ENCODE measurements at regions not wholly inside any gene's neighbourhood (a gene's known extent, or its start where the extent isn't known, plus 50 kb on each side); places are given as distances from the start of the nearest gene placed in this dataset.

DNA sequence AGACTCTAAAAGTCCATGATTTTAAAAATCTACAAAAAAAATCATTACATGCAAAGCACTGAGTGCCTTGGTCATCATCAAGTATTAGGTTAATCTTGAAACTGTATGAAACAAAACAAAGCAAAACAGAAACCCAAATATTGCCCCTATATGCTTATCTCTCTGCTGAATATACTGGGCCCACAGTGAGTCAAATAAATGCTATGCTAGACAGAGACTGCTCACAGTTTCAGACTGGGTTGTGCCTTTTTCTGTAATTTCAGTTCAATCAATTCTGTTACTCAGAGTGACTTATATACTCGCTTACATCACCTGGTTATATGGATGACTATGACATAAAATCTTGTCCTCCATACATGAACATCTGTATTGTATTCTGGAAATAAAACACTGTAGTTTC lies 257.1 kb upstream of the ACTRT1 start:
- in situ Hi-C loops (cut with HindIII; ENCODE audit: low sequenced_read_pairs): no loop called here
- DNase-seq (ENCODE audit: low read depth, low spot score): no peak
- no peak overlapping the region for H3K4me3 ChIP-seq (ENCODE audit: low read depth, low read length)
- TF ChIP-seq, protein P1, sequence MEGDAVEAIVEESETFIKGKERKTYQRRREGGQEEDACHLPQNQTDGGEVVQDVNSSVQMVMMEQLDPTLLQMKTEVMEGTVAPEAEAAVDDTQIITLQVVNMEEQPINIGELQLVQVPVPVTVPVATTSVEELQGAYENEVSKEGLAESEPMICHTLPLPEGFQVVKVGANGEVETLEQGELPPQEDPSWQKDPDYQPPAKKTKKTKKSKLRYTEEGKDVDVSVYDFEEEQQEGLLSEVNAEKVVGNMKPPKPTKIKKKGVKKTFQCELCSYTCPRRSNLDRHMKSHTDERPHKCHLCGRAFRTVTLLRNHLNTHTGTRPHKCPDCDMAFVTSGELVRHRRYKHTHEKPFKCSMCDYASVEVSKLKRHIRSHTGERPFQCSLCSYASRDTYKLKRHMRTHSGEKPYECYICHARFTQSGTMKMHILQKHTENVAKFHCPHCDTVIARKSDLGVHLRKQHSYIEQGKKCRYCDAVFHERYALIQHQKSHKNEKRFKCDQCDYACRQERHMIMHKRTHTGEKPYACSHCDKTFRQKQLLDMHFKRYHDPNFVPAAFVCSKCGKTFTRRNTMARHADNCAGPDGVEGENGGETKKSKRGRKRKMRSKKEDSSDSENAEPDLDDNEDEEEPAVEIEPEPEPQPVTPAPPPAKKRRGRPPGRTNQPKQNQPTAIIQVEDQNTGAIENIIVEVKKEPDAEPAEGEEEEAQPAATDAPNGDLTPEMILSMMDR (IDR thresholded peaks at IDR 0.05; ENCODE audit: low read depth, low read length): no peak

DNA sequence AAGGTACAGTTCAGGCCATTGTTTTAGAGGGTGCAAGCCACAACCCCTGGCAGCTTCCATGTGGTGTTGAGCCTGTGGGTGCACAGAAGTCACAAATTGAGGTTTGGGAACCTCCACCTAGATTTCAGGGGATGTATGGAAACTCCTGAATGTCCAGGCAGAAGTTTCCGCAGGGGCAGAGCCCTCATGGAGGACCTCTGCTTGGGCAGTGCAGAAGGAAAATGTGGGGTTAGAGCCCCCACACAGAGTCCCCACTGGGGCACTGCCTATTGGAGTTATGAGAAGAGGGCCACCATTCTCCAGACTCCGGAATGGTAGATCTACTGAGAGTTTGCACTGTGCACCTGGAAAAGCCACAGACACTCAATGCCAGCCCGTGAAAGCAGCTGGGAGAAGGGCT lies 242.0 kb upstream of the ACTRT1 start:
- TF ChIP-seq, protein P1 (IDR thresholded peaks at IDR 0.05; ENCODE audit: low read depth, low read length): no peak
- H3K4me3 ChIP-seq (ENCODE audit: low read depth, low read length): no peak overlapping the region
- in situ Hi-C loops (cut with HindIII; ENCODE audit: low sequenced_read_pairs): no loop called here
- no peak for DNase-seq (ENCODE audit: low read depth, low spot score)

DNA sequence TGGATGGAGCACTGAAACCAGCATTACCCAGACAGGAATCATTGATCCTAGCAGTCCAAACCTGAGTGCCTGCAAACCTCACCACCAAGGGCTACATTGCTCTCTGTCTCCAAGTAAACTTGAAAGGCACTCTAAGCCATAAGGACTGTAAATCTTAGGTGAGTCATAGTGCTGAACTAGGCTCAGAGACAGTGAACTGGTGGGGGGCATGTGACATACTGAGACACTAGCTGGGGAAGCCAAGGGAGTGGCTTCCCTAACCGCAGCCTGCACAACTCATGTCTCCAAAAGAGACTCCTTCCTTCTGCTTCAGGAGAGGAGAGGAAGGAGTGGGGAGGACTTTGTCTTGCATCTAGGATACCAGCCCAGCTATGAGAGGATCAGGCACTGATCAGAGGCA lies 235.5 kb upstream of the ACTRT1 start:
- in situ Hi-C loops (cut with HindIII; ENCODE audit: low sequenced_read_pairs): no loop called here
- no peak overlapping the region for H3K4me3 ChIP-seq (ENCODE audit: low read depth, low read length)
- no peak for DNase-seq (ENCODE audit: low read depth, low spot score)
- TF ChIP-seq, protein P1 (IDR thresholded peaks at IDR 0.05; ENCODE audit: low read depth, low read length): no peak

DNA sequence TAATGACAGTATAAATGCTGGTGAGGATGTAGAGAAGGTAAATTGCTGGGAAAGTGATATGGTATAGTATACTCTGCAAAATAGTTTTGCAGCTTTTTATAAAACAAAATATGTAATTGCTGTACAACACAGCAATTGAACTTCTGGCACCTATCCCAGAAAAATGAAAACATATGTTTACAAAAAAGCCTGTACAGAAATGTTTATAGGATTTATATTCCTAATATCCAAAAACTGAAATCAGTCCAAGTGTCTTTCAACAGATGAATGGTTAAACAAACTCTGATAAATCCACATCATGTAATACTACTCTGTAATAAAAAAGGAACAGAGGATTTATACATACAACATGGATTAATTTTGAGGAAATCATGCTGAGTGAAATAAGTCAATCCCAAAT lies 198.4 kb upstream of the ACTRT1 start:
- in situ Hi-C loops (cut with HindIII; ENCODE audit: low sequenced_read_pairs): no loop called here
- no peak for DNase-seq (ENCODE audit: low read depth, low spot score)
- H3K4me3 ChIP-seq (ENCODE audit: low read depth, low read length): no peak overlapping the region
- TF ChIP-seq, protein P1 (IDR thresholded peaks at IDR 0.05; ENCODE audit: low read depth, low read length): no peak

DNA sequence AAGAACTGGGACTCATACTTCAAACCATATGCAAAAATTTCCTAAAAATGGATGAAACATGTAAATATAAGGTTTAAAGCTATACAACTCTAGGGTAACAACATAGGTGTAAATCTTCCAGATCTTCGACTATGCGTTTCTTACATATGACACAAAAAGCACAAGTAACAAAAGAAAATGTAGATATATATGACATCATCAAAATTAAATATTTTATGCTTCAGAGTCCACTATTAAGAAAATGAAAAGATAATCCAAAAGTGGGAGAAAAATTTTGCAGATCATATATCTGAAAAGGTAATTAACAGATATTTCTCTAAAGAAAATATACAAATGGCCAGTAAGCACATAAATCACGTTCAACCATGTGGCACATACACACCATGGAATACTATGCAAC lies 164.2 kb upstream of the ACTRT1 start:
- DNase-seq (ENCODE audit: low read depth, low spot score): no peak
- TF ChIP-seq, protein P1 (IDR thresholded peaks at IDR 0.05; ENCODE audit: low read depth, low read length): no peak
- no peak overlapping the region for H3K4me3 ChIP-seq (ENCODE audit: low read depth, low read length)
- in situ Hi-C loops (cut with HindIII; ENCODE audit: low sequenced_read_pairs): no loop called here

DNA sequence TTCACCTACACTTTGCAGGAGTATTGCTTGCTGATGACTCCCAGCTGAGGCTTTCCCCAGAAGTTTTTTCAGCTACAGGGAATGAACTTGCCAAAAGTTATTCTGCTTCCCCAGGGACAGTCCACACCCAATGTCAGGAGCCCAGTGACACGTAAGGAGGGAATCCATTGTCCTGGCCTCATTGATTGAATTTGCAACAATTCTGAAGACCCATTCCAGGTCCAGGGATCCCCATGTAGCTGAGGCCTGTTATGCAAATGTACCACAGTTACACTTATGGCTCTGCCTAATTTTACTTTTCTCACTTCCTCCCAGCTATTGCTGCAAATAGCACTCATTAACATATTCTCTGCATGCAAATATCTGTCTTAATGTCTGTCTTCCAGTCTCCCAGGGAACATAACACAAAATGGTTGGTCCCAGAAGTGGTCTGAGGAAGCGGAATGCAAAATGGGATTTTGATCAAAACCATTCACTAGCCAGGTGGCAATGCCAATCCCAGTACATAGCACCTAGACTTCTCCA lies 113.7 kb upstream of the ACTRT1 start:
- in situ Hi-C loops (cut with HindIII; ENCODE audit: low sequenced_read_pairs): no loop called here
- TF ChIP-seq, protein P1 (IDR thresholded peaks at IDR 0.05; ENCODE audit: low read depth, low read length): no peak
- no peak for DNase-seq (ENCODE audit: low read depth, low spot score)
- H3K4me3 ChIP-seq (ENCODE audit: low read depth, low read length): no peak overlapping the region

DNA sequence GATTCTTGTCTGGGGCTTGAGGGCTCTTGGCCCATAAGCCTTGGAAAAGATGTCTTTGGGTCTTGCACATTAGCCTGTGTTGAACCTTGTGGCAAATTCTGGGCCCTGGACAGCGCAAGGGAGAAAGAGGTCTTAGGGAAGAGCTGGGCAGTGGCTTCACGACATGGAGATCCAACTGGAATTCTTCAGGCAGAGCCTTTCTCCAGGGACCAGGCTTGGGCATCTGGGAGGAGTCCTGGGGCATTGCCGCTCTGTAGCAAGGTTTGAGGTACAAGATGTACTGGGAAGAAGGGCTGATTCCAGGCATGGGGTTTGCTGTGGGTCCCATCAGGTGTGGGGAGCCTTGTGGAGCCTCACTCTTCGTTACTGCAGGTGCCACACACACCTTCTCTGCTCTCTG lies 104.0 kb upstream of the ACTRT1 start:
- H3K4me3 ChIP-seq (ENCODE audit: low read depth, low read length): no peak overlapping the region
- TF ChIP-seq, protein P1 (IDR thresholded peaks at IDR 0.05; ENCODE audit: low read depth, low read length): no peak
- in situ Hi-C loops (cut with HindIII; ENCODE audit: low sequenced_read_pairs): no loop called here
- no peak for DNase-seq (ENCODE audit: low read depth, low spot score)
